K562 (cell line): ENCODE measurements at regions not wholly inside any gene's neighbourhood (a gene's known extent, or its start where the extent isn't known, plus 50 kb on each side); places are given as distances from the start of the nearest gene placed in this dataset.
"Not testable (repeated sequence)": the region's sequence is repeated elsewhere in the genome, so short reads cannot be mapped to it uniquely, and the experiment has no call there.

Source experiments
- ATAC-seq: fragments of 200-7000 bp; cut with Tn5 transposase; 3 replicates; pipeline ENCODE4 v1.9.1; 2020; ENCODE audit warnings: moderate library complexity
- BruUV-seq: library from RNA; stranded (reverse); fragments of 400-500 nt; replicated peaks from 2 replicates; lab custom pipeline; 2021; lab: Mats Ljungman, UMichigan
- CTCF ChIA-PET: fragments of 300-600 bp; formaldehyde crosslinking; extraction: SDS; loops from one replicate; lab custom pipeline; 2021; ENCODE audit warnings: low intra/inter-chr PET ratio; lab: Yijun Ruan, JAX
- POLR2A ChIA-PET: fragments of 300-600, 350-650 bp; sonication (Branson Sonifier 250); formaldehyde crosslinking; extraction: SDS; loops from one replicate; lab custom pipeline; 2021; ENCODE audit warnings: antibody characterized with exemption, inconsistent platforms; lab: Yijun Ruan, JAX
- DNase-seq, 4 experiments: peaks; one replicate each; pipeline versions ENCODE4 v3.0.0 to v3.0.0-alpha.2; 2011 to 2018; ENCODE audit warnings: low spot score in 3 of 4, mixed read lengths in 3 of 4; ENCODE audit errors: extremely low read depth in 1 of 4
- FAIRE-seq: peaks from 2 replicates; lab custom pipeline; 2011; peaks lifted over from hg19 to GRCh38; lab: Jason Lieb, UNC
- H2AFZ ChIP-seq: 2 replicates; pipeline ENCODE4 v1.6.0; 2011; ENCODE audit warnings: low read depth, low read length, control low read depth, inconsistent platforms
- H3K27ac ChIP-seq: fragments of 200-600 bp; 3 replicates; pipeline ENCODE4 v1.8.0; 2011; ENCODE audit warnings: low read depth, mild to moderate bottlenecking, control low read depth, inconsistent platforms, low read length, moderate library complexity, mixed read lengths; ENCODE audit errors: extremely low read depth
- H3K27me3 ChIP-seq, 2 experiments: fragments of 300-600 bp in 1 of 2; 2 replicates in 1 of 2; 3 replicates in 1 of 2; pipeline versions ENCODE4 v1.6.0 to v1.8.0; 2011; ENCODE audit warnings: inconsistent platforms in 2 of 2, low read length in 2 of 2, mild to moderate bottlenecking in 1 of 2, mixed read lengths in 1 of 2, moderate library complexity in 1 of 2; ENCODE audit not compliant: control insufficient read depth in 2 of 2, insufficient read depth in 2 of 2
- H3K36me3 ChIP-seq: fragments of 300-600 bp; 3 replicates; pipeline ENCODE4 v1.8.0; 2011; ENCODE audit warnings: mild to moderate bottlenecking, low read length, inconsistent platforms; ENCODE audit not compliant: control insufficient read depth, insufficient read depth
- H3K4me1 ChIP-seq, 2 experiments: fragments of 200-600 bp in 1 of 2; replicated peaks in 1 of 2; 2 replicates in 1 of 2; 3 replicates in 1 of 2; pipeline versions ENCODE4 v1.5.1 to v1.8.0; 2011; ENCODE audit warnings: inconsistent platforms in 2 of 2, low read length in 2 of 2, mild to moderate bottlenecking in 1 of 2, mixed read lengths in 1 of 2, moderate library complexity in 1 of 2; ENCODE audit not compliant: control insufficient read depth in 2 of 2, insufficient read depth in 2 of 2
- H3K4me2 ChIP-seq: 2 replicates; pipeline ENCODE4 v1.6.1; 2011; ENCODE audit warnings: low read length, control low read depth, inconsistent platforms, mixed read lengths; ENCODE audit not compliant: insufficient read depth
- H3K4me3 ChIP-seq: fragments of 200-600 bp; sonication (generic), shearing (Covaris generic); 2 replicates; pipeline ENCODE4 v1.5.1; 2016; ENCODE audit warnings: control low read depth, inconsistent platforms
- H3K79me2 ChIP-seq: fragments of 200-600 bp; 3 replicates; pipeline ENCODE4 v1.8.0; 2011; ENCODE audit warnings: low read length, inconsistent platforms; ENCODE audit not compliant: control insufficient read depth, insufficient read depth
- H3K9ac ChIP-seq, 2 experiments: 2 replicates each; pipeline versions ENCODE4 v1.6.0 to v1.6.1; 2011; ENCODE audit warnings: low read depth in 2 of 2, low read length in 2 of 2, control low read depth in 1 of 2, inconsistent platforms in 1 of 2, mild to moderate bottlenecking in 1 of 2, mixed read lengths in 1 of 2; ENCODE audit not compliant: insufficient read depth in 1 of 2
- H3K9me1 ChIP-seq: one replicate; pipeline ENCODE4 v1.6.0; 2011; ENCODE audit warnings: inconsistent platforms, mild to moderate bottlenecking, low read length, moderate library complexity; ENCODE audit not compliant: control insufficient read depth, insufficient read depth
- H3K9me3 ChIP-seq: replicated peaks from 2 replicates; pipeline ENCODE4 v1.5.1; 2011; ENCODE audit warnings: low read depth, low read length, inconsistent platforms; ENCODE audit not compliant: control insufficient read depth, insufficient read depth
- H4K20me1 ChIP-seq: replicated peaks from 2 replicates; pipeline ENCODE4 v1.6.1; 2011; ENCODE audit warnings: low read length, inconsistent platforms, mixed read lengths; ENCODE audit not compliant: control insufficient read depth, insufficient read depth
- CC2D1A ChIP-seq: fragments of 450-650 bp; IDR thresholded peaks from 2 replicates; pipeline ENCODE4 v1.6.1; 2017; ENCODE audit warnings: mild to moderate bottlenecking
- CHD2 ChIP-seq: IDR thresholded peaks from 2 replicates; pipeline ENCODE4 v1.6.1; 2011; ENCODE audit warnings: low read depth, low read length
- NR2C2 ChIP-seq, 2 experiments: fragments of 200-800 bp in 1 of 2; sonication (Bioruptor generic) in 1 of 2; sonication (generic) in 1 of 2; formaldehyde crosslinking in 1 of 2; IDR thresholded peaks; 2 replicates each; pipeline versions ENCODE4 v1.6.1 to v1.8.0; 2016 to 2022; ENCODE audit warnings: mild to moderate bottlenecking in 1 of 2, missing compliant biosample characterization in 1 of 2, missing genetic modification characterization in 1 of 2, missing genetic modification reagents in 1 of 2
- RBM25 ChIP-seq: fragments of 200-400 bp; formaldehyde crosslinking; IDR thresholded peaks from 2 replicates; pipeline ENCODE4 v1.6.1; 2018; ENCODE audit warnings: low read length, low read depth, moderate library complexity; ENCODE audit not compliant: severe bottlenecking
- TEAD4 ChIP-seq, 2 experiments: sonication (generic) in 1 of 2; formaldehyde crosslinking in 1 of 2; IDR thresholded peaks; 2 replicates each; pipeline versions ENCODE4 v1.6.1 to v1.8.0; 2012 to 2022; ENCODE audit warnings: borderline replicate concordance in 1 of 2, inconsistent platforms in 1 of 2, low read length in 1 of 2, mild to moderate bottlenecking in 1 of 2, missing genetic modification reagents in 1 of 2
- WGBS: fragments of 100-300 bp; shearing (Covaris generic); methylation state at CpG from one replicate; pipeline ENCODE4 v1.1.6; 2016; ENCODE audit warnings: low coverage, mixed read lengths; ENCODE audit not compliant: insufficient coverage; ENCODE audit errors: missing lambda C conversion rate; 5-methylcytosine and 5-hydroxymethylcytosine counted together
- in situ Hi-C: fragments of 300-500 bp; cut with MboI; formaldehyde crosslinking; loops from 4 replicates; pipeline ENCODE4 v1.15.0; 2018; ENCODE audit warnings: inconsistent platforms, mixed read lengths
- intact Hi-C: fragments of 100-400 bp; cut with micrococcal nuclease; formaldehyde crosslinking; loops from 2 replicates; pipeline ENCODE4 v1.14.2; 2022

DNA sequence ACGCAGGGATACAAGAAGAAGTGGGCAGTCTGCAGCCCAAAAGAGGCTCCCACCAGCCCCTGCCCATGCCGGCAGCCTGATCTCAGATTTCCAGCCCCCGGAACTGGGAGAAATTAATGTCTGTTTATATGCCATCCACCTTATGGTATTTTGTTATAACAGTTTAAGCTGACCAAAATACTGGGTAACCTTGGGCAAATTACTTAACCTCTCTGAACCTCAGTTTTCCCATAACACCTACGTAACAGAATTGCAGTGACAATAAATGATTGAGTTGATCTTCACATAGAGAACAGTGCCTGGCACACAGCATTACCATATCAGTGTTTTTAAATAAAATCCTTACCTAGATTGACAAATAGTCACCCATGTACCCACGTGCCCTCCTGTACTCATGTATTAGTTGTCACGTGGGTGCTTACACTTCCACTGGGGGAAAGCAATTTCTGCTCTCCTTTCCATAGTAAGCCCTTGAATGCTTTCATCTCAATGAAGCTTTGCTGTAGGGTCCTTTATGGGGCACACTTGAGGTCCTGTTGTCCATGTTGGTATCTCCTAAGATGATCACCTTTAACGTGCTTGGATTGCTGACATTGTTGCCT, 54.2 kb upstream of the PHF21A start (continued):
- TF ChIP-seq TEAD4 (IDR thresholded peaks at IDR 0.05; ENCODE audit: low read length) (no peak), TEAD4 (CRISPR knock-in tag; IDR thresholded peaks at IDR 0.05; ENCODE audit: borderline replicate concordance) (no peak), NR2C2 (CRISPR knock-in tag; IDR thresholded peaks at IDR 0.05) (no peak), NR2C2 (tag; IDR thresholded peaks at IDR 0.05) (no peak)
- TF ChIP-seq, all 486 proteins: peak for 6

- H3K36me3 ChIP-seq, H4K20me1 ChIP-seq, H3K9ac ChIP-seq, H3K9me1 ChIP-seq, H3K4me1 ChIP-seq, H3K4me3 ChIP-seq, H3K4me2 ChIP-seq, CTCF ChIA-PET, POLR2A ChIA-PET, H3K27ac ChIP-seq, BruUV-seq, H3K9me3 ChIP-seq, in situ Hi-C loops, DNase-seq, H3K79me2 ChIP-seq, intact Hi-C loops, H3K27me3 ChIP-seq, FAIRE-seq: not testable (repeated sequence)
- WGBS = 49% methylated on average over 7 of the region's 7 CpGs
- 0 out of 2 replicates have a peak, but pooled peaks have one; percentile 45 for TF ChIP-seq CC2D1A
- TF ChIP-seq RBM25 = peak; percentile 12
- TF ChIP-seq CHD2 = peak; percentile 72
- peak; percentile 53; the same call in 2 of the 3 replicates for ATAC-seq
- peak overlapping the region; percentile 42; the same call in 1 of the 2 replicates for H2AFZ ChIP-seq
Measured at GRCh38 chr11:46171693-46172092, 50.4 kb upstream of the PHF21A start.
